ENCODE measurements at regions not wholly inside any gene's neighbourhood (a gene's known extent, or its start where the extent isn't known, plus 50 kb on each side); places are given as distances from the start of the nearest gene placed in this dataset.

GRCh38 chr10:4568086-4568485, 257.9 kb upstream of the AKR1E2 start:
- no peak for TF ChIP-seq CTCF (conservative IDR thresholded peaks at IDR 0.05; ENCODE audit: low read depth, low read length)
- no peak for DNase-seq (ENCODE audit: low read depth)
- H3K4me3 ChIP-seq (ENCODE audit: low read depth, low read length) = no peak overlapping the region

GRCh38 chr10:4567637-4568036, 258.4 kb upstream of the AKR1E2 start:
- DNase-seq (ENCODE audit: low read depth) = no peak

GRCh38 chr10:4566011-4566410, 260.0 kb upstream of the AKR1E2 start:
- DNase-seq (ENCODE audit: low read depth) = no peak
- H3K4me3 ChIP-seq (ENCODE audit: low read depth, low read length) = no peak overlapping the region
- no peak for TF ChIP-seq CTCF (conservative IDR thresholded peaks at IDR 0.05; ENCODE audit: low read depth, low read length)

More at GRCh38 chr10:4567637-4568036, 258.4 kb upstream of the AKR1E2 start:
- TF ChIP-seq CTCF (conservative IDR thresholded peaks at IDR 0.05; ENCODE audit: low read depth, low read length) = no peak
- no peak overlapping the region for H3K4me3 ChIP-seq (ENCODE audit: low read depth, low read length)

GRCh38 chr10:4561296-4561695, 264.7 kb upstream of the AKR1E2 start:
- no peak overlapping the region for H3K4me3 ChIP-seq (ENCODE audit: low read depth, low read length)
- no peak for DNase-seq (ENCODE audit: low read depth)
- TF ChIP-seq CTCF (conservative IDR thresholded peaks at IDR 0.05; ENCODE audit: low read depth, low read length) = no peak

GRCh38 chr10:4557469-4557868, 268.5 kb upstream of the AKR1E2 start:
- DNase-seq (ENCODE audit: low read depth) = no peak
- no peak overlapping the region for H3K4me3 ChIP-seq (ENCODE audit: low read depth, low read length)
- no peak for TF ChIP-seq CTCF (conservative IDR thresholded peaks at IDR 0.05; ENCODE audit: low read depth, low read length)

- no peak for TF ChIP-seq CTCF (conservative IDR thresholded peaks at IDR 0.05; ENCODE audit: low read depth, low read length)
- no peak overlapping the region for H3K4me3 ChIP-seq (ENCODE audit: low read depth, low read length)
- DNase-seq (ENCODE audit: low read depth) = no peak
Observed at GRCh38 chr10:4556527-4556926, 269.5 kb upstream of the AKR1E2 start.

- H3K4me3 ChIP-seq (ENCODE audit: low read depth, low read length) = no peak overlapping the region
- no peak for DNase-seq (ENCODE audit: low read depth)
- no peak for TF ChIP-seq CTCF (conservative IDR thresholded peaks at IDR 0.05; ENCODE audit: low read depth, low read length)
Observed at GRCh38 chr10:4555920-4556319, 270.1 kb upstream of the AKR1E2 start.
